NCI-H2171 (cell line): ENCODE measurements at regions not wholly inside any gene's neighbourhood (a gene's known extent, or its start where the extent isn't known, plus 50 kb on each side); places are given as distances from the start of the nearest gene placed in this dataset.
"Not testable (repeated sequence)": the region's sequence is repeated elsewhere in the genome, so short reads cannot be mapped to it uniquely, and the experiment has no call there.

Experiments
- DNase-seq: peaks from one replicate; lab custom pipeline; 2025; lab: John Stamatoyannopoulos, UW

DNA sequence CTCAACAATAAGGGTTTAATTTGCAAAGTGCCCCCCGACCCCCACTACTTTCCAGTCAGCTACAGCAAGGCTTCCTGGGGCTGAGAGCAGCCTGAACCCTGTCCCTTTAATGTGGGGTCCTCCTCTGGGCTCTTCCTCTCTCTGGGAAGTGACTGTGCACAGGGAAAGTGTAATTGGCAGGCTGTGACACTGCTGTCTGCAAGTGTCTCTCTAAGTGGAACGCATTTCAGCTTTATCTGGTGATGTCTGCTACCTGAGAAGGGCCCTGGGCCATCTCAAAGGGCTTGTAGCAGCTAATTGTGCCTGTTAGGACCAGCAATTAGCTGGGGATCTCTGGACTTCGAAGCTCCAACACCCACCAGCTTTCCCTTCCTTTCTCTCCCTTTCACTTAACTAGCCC is 406.6 kb downstream of the TSHZ3 start:
- DNase-seq = no peak

DNA sequence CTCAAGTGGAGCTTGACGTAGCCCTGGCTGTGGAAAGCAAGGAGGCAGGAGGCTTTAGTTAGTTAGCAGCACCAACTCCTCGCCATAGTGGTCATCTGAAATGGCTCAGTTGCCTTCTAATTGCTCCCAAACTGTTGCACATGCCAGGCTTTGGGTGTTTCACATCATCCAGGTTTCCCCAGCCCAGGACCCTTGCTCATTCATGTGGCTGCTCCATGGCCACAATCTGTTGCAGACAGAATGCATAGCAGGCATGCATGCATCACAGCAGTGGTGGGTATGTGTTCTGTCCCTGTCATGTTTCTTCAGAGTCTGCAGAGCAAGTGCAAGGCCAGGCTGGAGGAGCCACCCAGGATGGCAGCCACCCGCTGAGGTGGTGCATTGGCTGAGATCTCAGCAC is 407.6 kb downstream of the TSHZ3 start:
- no peak for DNase-seq

DNA sequence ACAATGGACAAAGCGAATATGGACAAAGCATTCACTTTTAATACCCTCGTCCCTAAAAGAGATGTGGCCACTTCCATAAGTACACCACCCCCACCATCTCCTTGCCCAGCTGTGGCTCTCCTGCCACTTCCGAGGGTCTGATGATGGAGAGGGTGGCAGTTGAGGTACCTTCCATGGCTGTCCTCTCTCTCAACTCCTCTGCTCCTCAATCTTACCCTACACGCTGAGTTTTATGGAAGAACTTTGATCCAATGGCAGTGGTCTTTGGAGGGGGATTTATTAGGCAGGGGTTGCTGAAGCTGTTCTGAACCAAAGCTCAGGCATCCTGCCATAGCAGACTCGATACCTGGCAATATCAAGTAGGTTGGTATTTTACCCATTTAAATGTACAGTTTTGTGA is 413.0 kb downstream of the TSHZ3 start:
- no peak for DNase-seq

DNA sequence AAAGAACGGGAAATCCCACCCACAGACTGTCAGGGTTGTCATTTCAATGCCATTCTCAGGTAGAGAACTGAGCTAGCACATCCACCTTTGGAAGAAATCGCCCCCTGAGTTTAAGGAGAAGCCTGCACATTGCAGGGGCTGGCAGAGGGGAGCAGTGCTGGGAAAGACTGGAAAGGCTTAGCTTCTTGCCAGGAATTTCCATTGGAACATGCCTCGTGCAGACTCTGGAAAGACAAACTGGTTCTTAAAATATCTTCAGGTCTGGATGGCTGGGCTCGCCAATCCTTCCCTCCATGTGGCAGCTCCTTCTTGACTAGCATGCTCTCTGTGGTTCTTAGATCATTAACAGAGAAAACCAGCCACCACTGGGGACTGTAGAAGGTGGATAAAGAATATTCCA is 414.1 kb downstream of the TSHZ3 start:
- DNase-seq = no peak

DNA sequence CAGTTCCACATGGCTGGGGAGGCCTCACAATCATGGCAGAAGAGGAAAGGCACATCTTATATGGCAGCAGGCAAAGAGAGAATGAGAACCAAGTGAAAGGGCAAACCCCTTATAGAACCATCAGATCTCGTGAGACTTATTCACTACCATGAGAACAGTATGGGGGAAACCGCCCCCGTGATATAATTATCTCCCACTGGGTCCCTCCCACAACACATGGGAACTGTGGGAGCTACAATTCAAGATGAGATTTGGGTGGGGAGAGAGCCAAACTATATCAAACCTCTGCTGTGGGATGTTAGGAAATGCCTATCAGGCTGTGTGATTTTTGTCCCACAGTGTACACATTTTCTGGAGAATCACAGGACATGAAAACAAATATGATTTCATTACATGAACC is 415.8 kb downstream of the TSHZ3 start:
- not testable (repeated sequence) for DNase-seq

DNA sequence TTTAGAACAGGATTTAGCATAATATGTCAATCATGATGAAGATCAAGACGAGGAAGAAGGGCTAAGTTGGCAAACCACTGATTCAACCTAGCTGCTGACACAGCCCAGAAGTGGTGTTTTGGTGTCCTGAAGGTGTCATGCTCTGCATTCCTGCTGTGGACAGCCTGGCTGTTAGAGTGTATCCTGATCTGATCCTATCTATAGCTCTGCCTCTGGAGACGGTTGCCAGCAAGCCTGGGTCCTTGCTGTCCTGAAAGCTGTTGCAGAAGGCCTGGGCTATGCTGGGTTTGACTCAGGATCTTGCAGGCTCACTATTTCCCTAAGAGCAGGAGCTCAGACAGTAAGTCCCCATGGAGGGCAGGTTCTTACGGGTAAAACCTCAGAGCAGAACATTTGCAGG is 416.4 kb downstream of the TSHZ3 start:
- no peak for DNase-seq

DNA sequence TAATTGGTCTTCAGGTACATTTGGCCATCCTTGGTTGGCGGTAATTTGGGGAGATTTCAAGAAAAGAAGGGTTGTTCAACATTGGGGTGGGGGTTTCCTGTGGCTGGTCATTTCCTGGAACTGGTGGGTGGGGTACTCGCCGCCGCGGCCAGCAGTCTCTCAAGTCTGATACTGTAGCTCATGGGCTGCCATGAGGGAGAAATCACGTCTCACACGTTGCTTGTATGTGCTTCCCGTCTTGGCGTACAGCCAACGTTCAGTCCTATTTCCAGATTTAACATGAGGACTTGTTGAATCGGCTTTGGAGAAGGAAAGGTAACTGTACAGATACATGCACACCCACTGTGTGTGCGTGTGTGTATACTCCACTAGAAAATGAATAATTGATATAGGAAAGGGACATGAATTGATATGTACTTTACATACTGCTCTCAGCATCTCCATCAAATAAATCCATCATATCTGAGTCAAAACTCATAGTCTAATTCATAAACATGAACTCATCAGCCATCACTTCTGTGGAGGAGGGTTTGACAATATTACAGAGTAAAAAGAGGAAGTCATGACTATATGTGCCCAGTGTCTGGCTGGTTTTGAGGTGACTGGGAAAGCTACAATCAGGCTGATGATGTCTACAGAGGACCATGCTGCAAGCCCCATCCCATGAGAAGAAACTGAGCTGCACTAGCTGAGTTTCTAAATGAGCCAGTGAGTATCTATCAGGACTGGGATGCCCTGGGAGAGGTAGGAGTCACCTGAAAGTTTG is 418.1 kb downstream of the TSHZ3 start:
- DNase-seq = no peak

DNA sequence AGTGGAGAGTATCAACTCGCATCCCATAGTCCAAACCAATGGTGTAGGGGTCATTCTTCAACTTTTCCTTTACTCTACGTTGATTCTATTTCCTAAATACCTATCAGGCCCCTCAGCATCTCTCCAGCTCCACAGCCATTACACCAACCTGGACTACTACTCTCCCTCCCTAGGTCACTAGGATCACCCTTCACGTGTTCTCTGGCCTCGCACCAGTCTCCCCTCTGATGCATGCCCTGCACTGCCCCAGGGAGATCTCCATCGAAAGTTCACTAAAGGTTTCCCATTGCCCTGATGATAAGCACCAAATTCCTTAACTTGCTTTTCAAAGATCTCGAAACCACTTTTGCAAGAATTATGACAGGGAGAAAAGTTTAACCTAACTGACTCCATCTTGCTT is 421.5 kb downstream of the TSHZ3 start:
- no peak for DNase-seq

DNA sequence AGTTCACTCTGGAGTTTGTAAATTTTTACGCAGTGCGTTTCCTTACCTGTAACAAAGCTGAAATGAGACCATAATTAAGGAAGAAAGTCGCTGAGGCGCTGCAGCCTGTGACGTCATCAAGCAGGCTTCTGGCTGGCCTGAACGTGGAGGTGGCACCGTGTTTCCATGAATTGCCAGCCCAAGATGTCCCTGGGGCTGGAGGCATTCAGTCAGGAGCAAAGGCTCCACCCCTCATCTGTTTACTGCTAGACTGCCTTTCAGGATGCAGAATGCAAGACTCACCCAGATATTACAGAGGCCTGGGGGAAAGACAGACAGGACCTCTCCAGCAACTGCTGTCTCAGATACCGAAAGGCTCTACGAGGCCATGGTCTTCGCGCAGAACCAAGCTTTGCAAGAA is 424.6 kb downstream of the TSHZ3 start:
- no peak for DNase-seq

DNA sequence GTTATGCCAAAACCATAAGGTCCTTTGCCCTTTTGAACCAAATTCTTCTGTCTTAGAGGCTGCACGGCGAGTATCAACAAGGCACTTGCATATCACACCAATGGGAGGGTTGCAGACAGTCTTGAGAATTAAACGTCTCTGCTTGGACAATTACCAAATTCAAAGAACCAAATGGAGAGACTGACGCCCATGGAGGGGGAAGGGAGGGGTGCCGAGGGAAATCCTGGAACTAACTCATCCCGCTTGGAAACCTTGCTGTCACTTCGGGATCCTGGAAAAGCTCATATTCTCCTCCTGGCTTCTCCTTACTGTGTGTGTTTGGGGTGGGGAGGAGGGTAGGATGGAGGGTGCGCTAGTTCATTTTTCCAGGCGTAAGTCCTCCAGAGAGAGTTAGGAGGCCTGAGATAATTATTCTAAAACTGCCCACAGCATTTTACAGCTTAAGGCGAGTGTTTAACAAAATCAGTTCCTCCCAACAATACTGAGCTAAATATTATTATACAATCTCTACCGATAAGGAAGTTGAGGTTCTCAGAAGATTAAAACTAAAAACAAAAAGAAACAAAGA is 425.1 kb downstream of the TSHZ3 start:
- DNase-seq = no peak

DNA sequence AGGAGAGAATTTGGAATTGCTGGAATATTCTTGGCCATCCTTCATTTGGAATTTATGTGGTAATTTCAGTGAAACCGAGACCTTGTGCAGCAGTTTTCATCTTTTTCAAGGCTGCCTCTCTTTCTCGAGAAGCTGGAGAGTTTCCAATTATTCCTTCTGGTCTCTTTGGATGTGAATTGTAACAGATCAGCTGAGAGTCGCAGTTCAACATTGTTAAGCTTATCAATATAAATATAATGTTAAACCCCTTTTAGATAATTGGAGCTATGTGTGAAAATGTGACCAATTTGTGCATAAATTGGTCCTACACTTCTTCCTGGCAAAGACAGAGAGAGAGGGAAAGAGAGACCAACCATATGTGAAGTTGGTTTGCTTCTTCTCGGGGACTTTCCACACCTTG is 425.6 kb downstream of the TSHZ3 start:
- DNase-seq = no peak

DNA sequence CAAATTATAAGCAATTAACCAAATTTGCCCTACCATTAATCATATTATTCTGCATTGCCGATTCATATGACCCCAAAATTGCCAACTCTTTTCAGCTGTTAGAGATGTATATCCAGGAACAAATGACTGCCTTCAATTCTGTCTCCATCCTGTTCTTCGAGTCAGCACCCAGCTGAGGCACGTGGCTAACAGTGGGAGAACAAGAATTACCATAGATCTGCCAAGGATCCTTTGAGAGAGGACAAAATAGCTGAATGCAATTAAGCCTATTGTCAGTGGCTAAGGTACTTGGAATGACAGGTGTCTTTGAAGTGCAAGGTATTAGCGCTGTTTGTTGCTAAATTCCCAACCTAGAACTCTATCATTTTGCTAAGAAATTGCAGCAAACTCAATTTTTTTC is 426.1 kb downstream of the TSHZ3 start:
- no peak for DNase-seq

DNA sequence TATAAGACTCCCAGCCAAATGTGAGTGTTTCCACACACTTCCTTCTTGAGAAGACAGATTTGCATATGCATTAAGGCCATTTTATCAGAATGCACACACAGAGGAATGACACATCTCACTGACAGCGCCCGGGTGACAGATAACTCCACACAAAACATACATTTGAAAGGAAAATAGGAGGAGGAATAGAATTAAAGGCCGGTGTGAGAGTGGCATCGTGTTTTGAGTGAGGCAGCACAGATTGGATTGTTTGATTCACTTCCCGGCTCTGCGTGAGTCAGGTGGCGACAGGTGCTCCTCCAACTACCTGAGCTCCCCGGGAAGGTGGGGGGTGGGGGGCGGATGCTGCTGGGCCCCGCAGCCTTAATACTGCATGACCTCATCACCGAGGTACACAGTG is 429.0 kb downstream of the TSHZ3 start:
- DNase-seq = no peak

DNA sequence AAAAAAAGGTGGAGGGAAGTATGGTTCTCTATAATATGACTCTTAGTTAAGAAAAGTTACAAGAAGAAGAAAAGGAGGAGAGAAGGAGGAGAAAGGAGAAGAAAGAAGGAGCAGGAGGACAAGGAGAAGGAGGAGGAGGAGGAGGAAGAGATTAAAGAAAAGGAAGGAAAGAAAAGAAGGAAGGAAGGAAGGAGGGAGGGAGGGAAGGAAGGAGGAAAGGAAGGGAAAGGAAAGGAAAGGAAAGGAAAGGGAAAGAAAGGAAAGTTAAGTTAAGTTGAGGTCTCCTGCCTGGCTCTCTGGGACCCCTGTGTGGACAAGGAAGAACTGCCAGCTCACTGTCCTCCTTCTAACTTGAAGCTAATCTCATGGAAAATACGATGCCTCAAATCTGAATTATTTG is 429.5 kb downstream of the TSHZ3 start:
- DNase-seq = no peak

DNA sequence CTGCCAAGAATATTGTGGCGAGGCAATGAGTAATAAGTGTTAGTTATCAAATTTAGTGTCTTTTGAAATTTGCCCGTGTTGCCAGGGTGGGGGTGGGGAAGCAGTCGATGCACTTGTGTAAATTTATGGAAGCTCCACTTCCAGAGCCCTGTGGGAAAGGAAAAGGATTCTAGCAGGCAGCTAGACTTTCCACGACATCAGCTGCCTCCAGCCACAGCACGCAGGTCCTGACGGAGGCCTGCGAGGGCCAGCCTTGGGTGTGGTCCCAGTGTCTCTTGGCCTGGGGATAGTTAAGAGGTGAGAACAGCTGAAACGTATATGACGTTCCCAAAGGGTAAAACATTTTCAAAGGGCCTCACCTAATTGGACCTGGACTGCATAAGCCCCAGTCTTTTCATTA is 433.0 kb downstream of the TSHZ3 start:
- DNase-seq = no peak

DNA sequence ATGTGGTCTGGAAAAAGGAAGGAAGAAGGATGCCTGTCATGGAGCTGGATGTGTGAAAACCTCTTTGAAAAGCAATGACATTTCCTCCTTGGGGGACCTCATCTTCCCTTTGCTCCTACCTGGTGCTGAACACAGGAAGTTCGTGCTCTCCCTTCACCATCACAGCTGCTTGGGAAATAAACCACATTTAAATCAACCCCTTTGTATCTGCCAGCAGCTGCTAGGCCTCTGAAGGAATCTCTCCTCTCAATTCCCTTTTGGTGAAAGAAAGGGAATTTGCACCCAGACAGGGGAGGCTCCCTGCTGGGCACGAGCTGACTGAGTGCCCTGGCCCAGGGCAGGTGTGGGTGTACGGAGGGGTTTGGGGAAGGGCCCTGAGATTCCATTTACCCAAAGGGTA is 437.7 kb downstream of the TSHZ3 start:
- no peak for DNase-seq

DNA sequence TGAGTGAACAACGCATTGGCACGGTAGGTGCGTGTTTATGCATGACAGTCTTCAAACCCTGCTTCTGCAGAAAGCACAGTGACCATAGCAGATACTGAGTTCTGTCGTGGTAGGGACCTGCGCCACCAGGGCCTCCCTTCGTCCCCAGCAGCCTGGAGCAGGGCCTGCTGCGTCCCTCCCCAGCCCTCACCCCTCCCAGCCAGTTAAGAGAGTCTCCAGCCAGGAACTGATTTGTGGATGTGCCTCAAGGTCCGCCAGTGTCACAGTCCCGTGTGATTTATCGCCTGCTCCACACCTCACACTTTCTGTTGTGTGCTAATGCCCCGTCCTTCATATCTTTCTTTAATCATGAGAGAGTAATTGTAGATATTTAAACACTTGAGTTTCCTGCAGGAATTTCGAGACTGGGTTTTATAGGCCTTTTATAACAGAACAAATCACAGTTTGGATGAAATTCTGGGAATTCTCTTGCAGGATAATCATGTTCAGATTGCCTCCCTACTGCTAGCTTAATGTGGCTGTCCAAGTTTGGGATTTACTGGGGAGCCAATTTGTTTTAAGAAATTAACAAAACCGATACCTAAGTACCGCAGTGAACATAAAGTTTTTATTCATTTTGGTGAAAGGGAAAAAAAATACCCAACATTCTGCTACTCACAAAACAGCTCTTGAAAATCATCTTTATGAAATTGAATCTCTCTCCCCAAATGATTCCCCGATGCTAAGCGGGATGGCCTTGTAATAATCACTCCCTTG is 438.6 kb downstream of the TSHZ3 start:
- DNase-seq = no peak

DNA sequence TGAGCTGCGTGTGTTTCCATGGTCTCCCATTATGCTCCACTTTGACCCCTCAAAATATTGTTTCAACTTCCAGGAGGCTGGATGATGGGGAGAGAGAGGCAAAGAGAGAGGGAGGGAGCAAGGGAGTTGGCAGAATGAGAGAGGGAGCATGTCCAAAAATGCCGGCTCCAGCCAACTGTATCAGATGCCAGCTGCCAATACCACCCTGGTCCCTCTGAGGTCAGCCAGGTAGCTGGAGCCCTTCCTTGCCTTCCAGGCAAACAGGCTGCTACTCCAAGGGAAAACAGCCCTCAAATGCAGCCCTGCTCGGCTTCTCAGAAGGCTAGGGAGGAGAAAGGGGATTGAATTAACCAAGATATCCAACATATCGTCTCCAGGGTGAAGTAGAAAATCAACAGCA is 440.0 kb downstream of the TSHZ3 start:
- DNase-seq = no peak

DNA sequence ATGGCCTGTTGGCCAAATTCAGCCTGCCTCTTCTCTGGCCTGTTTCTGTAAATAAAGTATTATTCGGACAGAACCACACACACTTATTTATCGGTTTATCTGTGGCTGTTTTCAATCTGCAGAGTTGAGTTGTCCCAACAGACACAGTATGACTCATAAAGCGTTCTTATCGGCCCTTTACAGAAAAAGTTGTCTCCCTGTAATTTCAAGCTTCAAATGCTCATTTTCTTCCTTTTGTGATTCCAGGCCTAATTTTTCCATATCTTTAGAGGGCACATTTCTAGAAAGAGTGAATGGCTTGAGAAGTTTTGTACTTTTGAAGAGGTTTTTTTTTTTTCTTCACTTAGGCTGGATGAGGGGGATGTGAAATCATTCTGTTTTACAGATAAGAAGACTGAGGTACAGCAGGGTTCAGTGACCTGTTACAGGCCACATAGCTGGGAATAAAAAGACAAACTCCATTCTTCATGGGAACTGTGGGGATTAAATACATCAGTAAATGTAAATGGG is 440.9 kb downstream of the TSHZ3 start:
- DNase-seq = no peak

DNA sequence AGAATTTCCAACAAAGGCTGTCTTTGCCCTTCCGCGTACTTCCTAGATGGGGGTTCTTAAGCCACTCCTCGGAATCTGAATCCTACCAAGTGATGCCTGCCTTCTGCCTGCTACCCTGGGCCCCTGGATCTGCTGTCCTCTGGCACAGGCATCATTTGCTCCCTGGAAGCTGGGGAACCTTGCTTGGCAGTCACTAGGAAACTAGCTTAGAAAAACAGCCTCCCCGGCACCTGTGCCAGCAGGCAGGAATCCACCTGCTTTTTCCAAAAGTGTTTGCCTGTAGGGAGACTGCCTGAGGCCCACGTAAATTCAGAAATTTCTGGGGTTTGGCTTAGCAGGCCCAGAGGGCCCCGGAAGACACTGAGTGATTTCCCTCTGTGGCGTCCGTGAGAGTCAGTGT is 442.4 kb downstream of the TSHZ3 start:
- no peak for DNase-seq

DNA sequence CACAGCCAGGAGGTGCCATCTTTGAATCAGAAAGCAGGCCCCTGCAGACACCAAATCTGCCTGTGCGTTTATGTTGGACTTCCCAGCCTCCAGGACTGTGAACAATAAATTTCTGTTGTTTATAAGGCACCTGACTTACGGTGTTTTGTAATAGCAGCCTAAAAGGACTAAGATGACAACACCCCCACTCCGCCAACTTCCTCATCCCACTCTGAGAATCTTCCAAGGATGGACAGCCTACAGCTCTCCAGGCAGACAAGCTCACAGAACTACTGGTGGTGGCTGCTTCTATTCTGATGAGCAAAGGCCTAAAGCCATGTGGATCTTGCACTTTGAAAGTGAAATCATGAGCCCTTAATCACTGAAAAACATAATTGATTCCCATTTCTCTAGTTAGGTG is 449.2 kb downstream of the TSHZ3 start:
- no peak for DNase-seq

DNA sequence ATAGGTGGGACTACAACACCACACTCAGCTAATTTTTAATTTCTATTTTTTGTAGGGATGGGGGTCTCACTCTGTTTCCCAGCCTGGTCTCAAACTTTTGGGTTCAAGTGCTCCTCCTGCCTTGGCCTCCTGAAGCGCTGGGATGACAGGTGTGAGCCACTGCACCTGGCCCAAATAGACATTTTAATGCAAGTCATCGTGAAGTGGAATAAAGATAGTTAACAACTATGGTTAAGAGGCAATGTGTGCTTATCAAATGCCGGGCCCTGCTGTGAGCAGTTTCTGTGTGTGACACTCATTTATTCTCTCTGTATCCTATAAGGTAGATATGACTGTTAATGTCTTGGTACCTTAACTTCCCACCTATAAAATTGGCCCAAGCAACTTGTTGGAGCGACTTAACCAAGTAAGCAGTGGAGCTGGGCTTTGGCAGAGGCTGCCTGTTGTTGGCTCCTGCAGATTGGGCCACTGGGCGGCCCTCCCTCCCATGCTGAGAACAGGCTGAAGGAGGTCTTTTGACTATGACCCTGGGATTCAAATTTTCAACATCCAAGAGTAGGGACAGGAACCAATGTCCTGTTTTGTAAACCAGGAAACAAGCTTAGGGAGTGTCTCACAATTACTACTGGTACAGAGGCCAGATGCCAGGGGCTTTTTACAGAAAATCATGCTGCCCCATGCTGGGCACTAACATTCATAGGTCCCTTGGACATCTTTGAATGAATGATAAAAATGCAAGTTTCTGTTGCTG is 450.7 kb downstream of the TSHZ3 start:
- no peak for DNase-seq

DNA sequence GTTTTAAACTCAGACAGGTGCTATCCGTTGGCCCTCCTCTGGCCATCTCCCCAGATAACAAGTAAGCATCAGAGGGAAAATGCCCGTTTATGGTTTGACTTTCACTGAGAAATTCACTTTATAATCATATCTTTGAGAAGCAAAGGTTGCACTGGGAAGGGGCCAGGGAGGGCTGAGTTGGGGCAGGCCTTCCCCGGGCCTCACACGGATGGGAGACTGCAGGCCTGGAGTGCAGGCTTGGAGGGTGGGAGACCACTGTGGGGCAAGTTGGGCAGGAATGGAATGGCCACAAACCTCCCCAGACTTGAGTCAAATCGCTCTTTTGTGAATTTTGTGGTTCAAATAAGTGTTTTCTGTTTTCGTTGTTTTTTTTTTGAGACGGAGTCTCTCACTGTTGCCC is 451.7 kb downstream of the TSHZ3 start:
- DNase-seq = no peak
